Esophagus muscularis mucosa (tissue), 4 donors: ENCODE measurements at regions not wholly inside any gene's neighbourhood (a gene's known extent, or its start where the extent isn't known, plus 50 kb on each side); places are given as distances from the start of the nearest gene placed in this dataset.
"Not testable (repeated sequence)": the region's sequence is repeated elsewhere in the genome, so short reads cannot be mapped to it uniquely, and the experiment has no call there.

ENCODE experiments used
- DNase-seq: peaks from one replicate; pipeline ENCODE4 v3.0.0-alpha.2; 2017; ENCODE audit errors: extremely low spot score
- H3K27ac ChIP-seq, 4 donors: fragments of 200-600 bp; sonication (generic); replicated peaks in 1 of 4; 1 replicate in 3 of 4; 2 replicates in 1 of 4; pipeline ENCODE4 v1.5.1; 2016 to 2019; ENCODE audit warnings: mild to moderate bottlenecking in 1 of 4
- H3K27me3 ChIP-seq, 4 donors: fragments of 200-600 bp; sonication (generic); one replicate each; pipeline versions ENCODE4 v1.5.1 to v1.6.0; 2016 to 2019
- H3K36me3 ChIP-seq, 4 donors: fragments of 200-600 bp; sonication (generic); one replicate each; pipeline ENCODE4 v1.5.1; 2016 to 2019
- H3K4me1 ChIP-seq, 4 donors: fragments of 200-600 bp; sonication (generic); one replicate each; pipeline ENCODE4 v1.5.1; 2016 to 2019
- H3K4me3 ChIP-seq, 4 donors: fragments of 200-600 bp; sonication (generic); 1 replicate in 2 of 4; 2 replicates in 2 of 4; pipeline ENCODE4 v1.5.1; 2016 to 2019; ENCODE audit warnings: mild to moderate bottlenecking in 4 of 4, moderate library complexity in 1 of 4
- H3K9me3 ChIP-seq, 4 donors: fragments of 200-600 bp; sonication (generic); 1 replicate in 3 of 4; 2 replicates in 1 of 4; pipeline ENCODE4 v1.5.1; 2016 to 2019
- CTCF ChIP-seq, 3 experiments: fragments of 200-600 bp in 2 of 3; fragments of 450-650 bp in 1 of 3; sonication (generic) in 2 of 3; IDR thresholded peaks; one replicate each; pipeline ENCODE4 v1.5.1; 2017 to 2019; ENCODE audit warnings: antibody characterized with exemption in 3 of 3, mild to moderate bottlenecking in 2 of 3, moderate library complexity in 1 of 3
- EP300 ChIP-seq: sonication (generic); formaldehyde crosslinking; IDR thresholded peaks from one replicate; pipeline ENCODE4 v1.6.1; 2017; ENCODE audit warnings: antibody characterized with exemption
- POLR2A ChIP-seq: fragments of 450-650 bp; IDR thresholded peaks from one replicate; pipeline ENCODE4 v1.6.1; 2017; ENCODE audit warnings: antibody characterized with exemption, moderate library complexity, mild to moderate bottlenecking, low read depth
- POLR2AphosphoS5 ChIP-seq, 2 donors: sonication (generic); formaldehyde crosslinking; IDR thresholded peaks; one replicate each; pipeline ENCODE4 v1.6.1; 2017; ENCODE audit warnings: antibody characterized with exemption in 2 of 2
- WGBS: methylation state at CpG from one replicate; pipeline ENCODE4 v1.1.5; 2018; 5-methylcytosine and 5-hydroxymethylcytosine counted together
- intact Hi-C: fragments of 100-400 bp; cut with DNase I; formaldehyde crosslinking; loops from one replicate; pipeline ENCODE4 v1.15.1; 2023

- TF ChIP-seq POLR2A (no peak), EP300 (no peak), CTCF (IDR thresholded peaks at IDR 0.05) (no peak), POLR2AphosphoS5 (IDR thresholded peaks at IDR 0.05) (no peak)
- WGBS = 69% methylated on average over 1 of the region's 1 CpG
- Histone ChIP-seq H3K4me3 (no peak overlapping the region), H3K4me1 (no peaks in the 10 kb centered on the region), H3K27me3 (no peaks in the 10 kb centered on the region), H3K27ac (no peak overlapping the region), H3K36me3 (no peaks in the 10 kb centered on the region), H3K9me3 (no peaks in the 10 kb centered on the region)
- no peak for DNase-seq
- intact Hi-C loops = loop anchor here (10.0 kb wide), 1 partner anchor 842 kb away; no protein-coding TSS in a partner anchor
Observed at GRCh38 chr11:21987261-21987660, 205.6 kb upstream of the ANO5 start.

GRCh38 chr11:21988477-21988876, 204.4 kb upstream of the ANO5 start:
- H3K4me1 ChIP-seq = no peaks in the 10 kb centered on the region
- H3K4me3 ChIP-seq = no peak overlapping the region
- WGBS = 50% methylated on average over 1 of the region's 1 CpG
- no peaks in the 10 kb centered on the region for H3K36me3 ChIP-seq
- intact Hi-C loops = loop anchor here (10.0 kb wide), 1 partner anchor 844 kb away; no protein-coding TSS in a partner anchor
- H3K27ac ChIP-seq = no peak overlapping the region
- no peaks in the 10 kb centered on the region for H3K27me3 ChIP-seq
- no peak for DNase-seq
- TF ChIP-seq POLR2AphosphoS5 (IDR thresholded peaks at IDR 0.05) (no peak), EP300 (no peak), POLR2A (no peak), CTCF (IDR thresholded peaks at IDR 0.05) (peak in 1 of 3 experiments; percentile 19)
- no peaks in the 10 kb centered on the region for H3K9me3 ChIP-seq

GRCh38 chr11:22001803-22002202, 191.1 kb upstream of the ANO5 start:
- H3K27me3 ChIP-seq, H3K9me3 ChIP-seq, H3K27ac ChIP-seq, H3K4me3 ChIP-seq, H3K36me3 ChIP-seq, intact Hi-C loops, DNase-seq, H3K4me1 ChIP-seq: not testable (repeated sequence)
- WGBS = 95% methylated on average over 6 of the region's 6 CpGs

GRCh38 chr11:22006901-22007300, 186.0 kb upstream of the ANO5 start:
- H3K36me3 ChIP-seq = no peaks in the 10 kb centered on the region
- intact Hi-C loops = no loop called here
- H3K4me3 ChIP-seq = no peak overlapping the region
- H3K9me3 ChIP-seq = no peaks in the 10 kb centered on the region
- H3K4me1 ChIP-seq = no peaks in the 10 kb centered on the region
- no peak overlapping the region for H3K27ac ChIP-seq
- peaks cover 0 to 5% (median 0%) of the 10 kb centered on the region in 4 donors for H3K27me3 ChIP-seq
- no peak for DNase-seq
- no peak for TF ChIP-seq CTCF (IDR thresholded peaks at IDR 0.05)
- no peak for TF ChIP-seq EP300
- TF ChIP-seq POLR2AphosphoS5 (IDR thresholded peaks at IDR 0.05) = no peak
- TF ChIP-seq POLR2A = no peak

- TF ChIP-seq POLR2A (no peak), EP300 (no peak), POLR2AphosphoS5 (IDR thresholded peaks at IDR 0.05) (no peak), CTCF (IDR thresholded peaks at IDR 0.05) (no peak)
- no peak for DNase-seq
- no peaks in the 10 kb centered on the region for H3K9me3 ChIP-seq
- WGBS = 53% methylated on average over 1 of the region's 1 CpG
- intact Hi-C loops = no loop called here
- no peak overlapping the region for H3K27ac ChIP-seq
- H3K4me3 ChIP-seq = no peak overlapping the region
- no peaks in the 10 kb centered on the region for H3K27me3 ChIP-seq
- no peaks in the 10 kb centered on the region for H3K4me1 ChIP-seq
- H3K36me3 ChIP-seq = no peaks in the 10 kb centered on the region
Observed at GRCh38 chr11:22031791-22032190, 161.1 kb upstream of the ANO5 start.
